ENCODE measurements at regions not wholly inside any gene's neighbourhood (a gene's known extent, or its start where the extent isn't known, plus 50 kb on each side); places are given as distances from the start of the nearest gene placed in this dataset.

DNA sequence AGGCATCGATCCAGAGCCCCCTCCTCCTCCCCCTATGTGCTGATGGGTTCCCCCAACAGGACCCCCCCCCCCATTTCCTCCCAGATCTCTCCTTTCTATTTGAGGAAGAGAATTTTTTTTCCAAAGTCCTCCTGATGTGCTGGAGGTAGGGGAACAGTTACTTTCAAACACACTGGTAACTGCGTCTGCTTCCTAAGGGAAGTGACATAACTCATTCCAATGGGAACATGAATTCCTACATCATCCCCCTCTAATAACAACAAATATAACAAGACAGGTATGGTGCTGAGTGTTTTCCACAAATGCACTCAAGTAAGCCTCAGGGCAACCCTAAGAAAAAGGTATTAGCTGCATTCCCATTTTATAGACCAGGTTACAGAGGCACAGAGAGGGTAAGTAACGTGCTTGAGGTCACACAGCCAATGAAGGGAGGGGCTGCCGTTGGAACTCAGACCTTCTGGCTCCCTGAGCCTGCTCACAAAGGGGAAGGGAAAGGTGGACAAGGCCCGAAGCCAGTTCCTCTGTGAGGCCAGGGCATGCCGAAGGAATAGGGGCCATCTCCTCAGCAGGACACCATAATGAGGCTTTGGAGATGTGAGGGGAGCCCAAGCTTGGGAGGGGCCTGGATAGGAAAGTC lies 121.1 kb upstream of the NCOR2 start:
- no peak overlapping the region for H3K27ac Mint-ChIP-seq

GRCh38 chr12:124687917-124688316 lies 120.5 kb upstream of the NCOR2 start:
- H3K36me3 Mint-ChIP-seq (ENCODE audit: insufficient read depth in 2 of 2) = peaks cover 3% of the 10 kb centered on the region in 2 donors
- H3K27me3 Mint-ChIP-seq (ENCODE audit: low read depth) = peaks cover 29% of the 10 kb centered on the region
- H3K9me3 Mint-ChIP-seq = peaks cover 3 to 10% of the 10 kb centered on the region in 2 donors
- no peak overlapping the region for H3K27ac Mint-ChIP-seq
- H3K4me1 Mint-ChIP-seq (ENCODE audit: low read depth) = peaks cover 51% of the 10 kb centered on the region
- DNase-seq (peak in 1 of 2 donors; percentile 6), ATAC-seq (replicated peaks in 1 of 2) (peak in 1 of 2 donors; percentile 22)
- peak overlapping the region in 1 of 2 donors; percentile 29 for H3K4me3 Mint-ChIP-seq

More for the DNA sequence above, 121.1 kb upstream of the NCOR2 start:
- peaks cover 29% of the 10 kb centered on the region for H3K27me3 Mint-ChIP-seq (ENCODE audit: low read depth)
- H3K4me3 Mint-ChIP-seq = no peak overlapping the region
- DNase-seq = no peak
- H3K36me3 Mint-ChIP-seq (ENCODE audit: insufficient read depth in 2 of 2) = peaks cover 3 to 5% of the 10 kb centered on the region in 2 donors
- no peak for ATAC-seq (replicated peaks in 1 of 2)
- peaks cover 3 to 10% of the 10 kb centered on the region in 2 donors for H3K9me3 Mint-ChIP-seq
- peaks cover 45% of the 10 kb centered on the region for H3K4me1 Mint-ChIP-seq (ENCODE audit: low read depth)

DNA sequence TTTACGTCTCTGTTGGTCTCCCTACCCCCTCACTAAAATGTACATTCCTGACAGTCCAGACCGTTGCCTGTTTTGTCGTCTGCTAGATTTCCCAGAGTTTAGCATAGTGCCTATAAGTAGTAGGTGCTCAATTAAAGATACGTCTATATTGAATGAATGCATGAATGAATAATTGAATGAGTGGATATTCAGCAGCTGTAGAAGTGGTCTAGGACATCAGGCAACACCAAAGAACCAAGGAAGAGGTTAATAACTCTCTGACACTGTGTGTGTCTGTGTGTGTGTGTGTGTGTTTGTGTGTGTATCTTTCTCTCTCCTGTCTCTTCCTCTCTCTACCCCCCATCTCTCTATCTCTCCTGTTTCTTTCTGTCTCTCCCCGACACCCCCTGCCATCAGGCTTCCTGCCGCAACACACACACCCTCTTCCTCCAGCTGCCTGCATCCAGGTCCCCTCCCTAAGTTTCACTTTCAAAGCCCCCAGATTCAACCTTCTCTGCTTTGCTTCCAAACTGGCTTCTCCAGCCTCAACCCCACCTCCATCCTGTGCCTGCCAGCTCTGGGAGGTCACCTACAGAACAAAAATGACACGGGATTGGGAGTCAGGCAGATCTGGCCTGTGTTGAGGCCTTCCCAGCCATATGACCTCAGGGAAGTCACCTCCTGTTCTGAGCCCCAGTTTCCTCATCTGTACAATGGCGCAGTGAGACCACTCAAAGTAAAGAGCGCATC lies 119.9 kb upstream of the NCOR2 start:
- Mint-ChIP-seq H3K27me3 (ENCODE audit: low read depth) (peaks cover 29% of the 10 kb centered on the region), H3K4me3 (peak overlapping the region in 1 of 2 donors; percentile 29), H3K4me1 (ENCODE audit: low read depth) (peaks cover 51% of the 10 kb centered on the region), H3K9me3 (peaks cover 2 to 8% of the 10 kb centered on the region in 2 donors), H3K27ac (no peak overlapping the region), H3K36me3 (ENCODE audit: insufficient read depth in 2 of 2) (peaks cover under 1 to 2% of the 10 kb centered on the region in 2 donors)
- ATAC-seq (replicated peaks in 1 of 2) (no peak), DNase-seq (no peak)

DNA sequence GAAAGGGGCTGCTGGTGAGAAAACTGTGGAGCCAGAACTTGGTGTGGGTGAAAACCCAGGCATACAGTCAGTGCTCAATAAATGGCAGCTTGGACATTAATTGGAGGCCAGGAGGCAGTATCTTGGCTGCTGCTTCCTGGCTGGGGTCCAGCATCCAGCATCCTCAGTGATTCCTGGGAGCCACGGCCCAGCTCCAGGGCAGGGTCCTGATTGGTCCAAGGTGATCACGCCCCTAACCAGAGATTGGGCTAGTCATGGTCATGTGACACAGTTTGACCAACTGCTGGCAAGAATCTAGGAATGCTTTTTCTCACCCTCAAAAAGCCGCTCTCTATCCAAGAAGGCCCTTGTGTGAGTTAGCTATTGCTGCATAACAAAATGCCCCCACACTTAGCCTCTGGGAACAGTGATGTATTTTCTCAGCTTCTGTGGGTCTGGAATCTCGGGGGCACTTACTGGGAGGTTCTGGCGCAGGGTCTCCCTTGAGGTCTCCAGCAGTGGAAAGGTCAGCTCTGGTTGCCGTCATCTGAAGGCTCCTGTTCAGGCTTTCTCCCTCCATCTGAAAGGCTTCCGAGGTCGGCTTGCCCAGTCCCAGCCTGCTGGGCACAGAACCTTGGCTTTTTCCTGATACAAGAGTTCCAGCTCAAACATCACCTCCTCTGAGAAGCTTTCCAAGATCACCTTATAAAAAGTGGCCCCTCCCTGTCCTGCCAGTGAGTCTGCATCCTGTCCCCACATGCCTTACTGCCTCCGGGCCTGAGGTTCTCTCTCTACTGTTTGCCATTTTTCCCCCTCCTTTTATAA lies 119.2 kb upstream of the NCOR2 start:
- Mint-ChIP-seq H3K4me3 (no peak overlapping the region), H3K4me1 (ENCODE audit: low read depth) (peaks cover 51% of the 10 kb centered on the region), H3K27me3 (ENCODE audit: low read depth) (peaks cover 29% of the 10 kb centered on the region), H3K9me3 (peaks cover 0 to 2% of the 10 kb centered on the region in 2 donors), H3K36me3 (ENCODE audit: insufficient read depth in 2 of 2) (peaks cover 0 to 2% of the 10 kb centered on the region in 2 donors), H3K27ac (no peak overlapping the region)
- ATAC-seq (replicated peaks in 1 of 2) = no peak
- no peak for DNase-seq

- peaks cover 0 to 2% of the 10 kb centered on the region in 2 donors for H3K36me3 Mint-ChIP-seq (ENCODE audit: insufficient read depth in 2 of 2)
- H3K27ac Mint-ChIP-seq = no peak overlapping the region
- peaks cover 29% of the 10 kb centered on the region for H3K27me3 Mint-ChIP-seq (ENCODE audit: low read depth)
- H3K9me3 Mint-ChIP-seq = no peaks in the 10 kb centered on the region
- peaks cover 51% of the 10 kb centered on the region for H3K4me1 Mint-ChIP-seq (ENCODE audit: low read depth)
- ATAC-seq (replicated peaks in 1 of 2) (no peak), DNase-seq (no peak)
- no peak overlapping the region for H3K4me3 Mint-ChIP-seq
These were observed 118.4 kb upstream of the NCOR2 start for GRCh38 chr12:124685689-124686369.

DNA sequence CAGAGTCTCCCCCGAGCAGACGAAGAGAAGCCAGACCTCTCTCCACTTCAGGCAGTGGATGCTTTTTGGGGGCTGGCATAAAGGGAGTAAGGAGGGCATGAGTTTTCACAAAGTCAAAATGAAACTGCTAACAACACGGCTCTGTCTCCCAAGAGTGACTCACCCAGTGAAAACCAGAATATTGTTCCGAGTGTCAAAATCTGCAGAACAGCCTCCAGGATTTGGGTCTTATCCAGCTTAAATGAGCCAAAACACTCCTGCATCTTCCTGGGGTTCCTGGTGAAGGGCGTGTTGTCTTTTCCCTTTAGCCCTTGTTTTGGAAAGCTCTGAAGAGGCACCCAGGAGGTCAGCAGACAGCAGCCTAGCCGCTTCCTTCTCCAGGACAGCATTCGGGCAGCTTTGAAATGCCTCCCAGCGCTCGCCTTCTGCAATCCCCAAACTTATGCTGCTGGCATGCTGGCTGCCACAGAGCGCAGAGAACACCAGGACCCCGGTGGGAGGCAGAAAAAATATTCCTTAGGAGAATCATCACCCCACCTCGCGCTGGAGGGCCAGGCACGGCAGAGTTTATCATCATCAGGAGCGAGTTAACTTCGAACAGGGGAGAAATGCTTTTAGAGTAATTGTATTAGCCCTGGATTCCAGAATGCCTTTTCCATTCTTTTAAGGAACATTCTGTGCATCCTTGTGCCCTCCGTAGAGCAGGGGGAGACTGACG lies 117.7 kb upstream of the NCOR2 start:
- peak; percentile 11 to 14 for DNase-seq
- H3K27me3 Mint-ChIP-seq (ENCODE audit: low read depth) = peaks cover 29% of the 10 kb centered on the region
- no peaks in the 10 kb centered on the region for H3K9me3 Mint-ChIP-seq
- no peak overlapping the region for H3K4me3 Mint-ChIP-seq
- peaks cover 0 to 2% of the 10 kb centered on the region in 2 donors for H3K36me3 Mint-ChIP-seq (ENCODE audit: insufficient read depth in 2 of 2)
- peak; percentile 78 to 82 for ATAC-seq (replicated peaks in 1 of 2)
- no peak overlapping the region for H3K27ac Mint-ChIP-seq
- peaks cover 51% of the 10 kb centered on the region for H3K4me1 Mint-ChIP-seq (ENCODE audit: low read depth)

GRCh38 chr12:124684496-124684895 lies 117.1 kb upstream of the NCOR2 start:
- Mint-ChIP-seq H3K4me3 (no peak overlapping the region), H3K36me3 (ENCODE audit: insufficient read depth in 2 of 2) (peaks cover 0 to 2% of the 10 kb centered on the region in 2 donors), H3K27me3 (ENCODE audit: low read depth) (peaks cover 29% of the 10 kb centered on the region), H3K4me1 (ENCODE audit: low read depth) (peaks cover 51% of the 10 kb centered on the region), H3K27ac (no peak overlapping the region), H3K9me3 (no peaks in the 10 kb centered on the region)
- ATAC-seq (replicated peaks in 1 of 2) (no peak), DNase-seq (no peak)

DNA sequence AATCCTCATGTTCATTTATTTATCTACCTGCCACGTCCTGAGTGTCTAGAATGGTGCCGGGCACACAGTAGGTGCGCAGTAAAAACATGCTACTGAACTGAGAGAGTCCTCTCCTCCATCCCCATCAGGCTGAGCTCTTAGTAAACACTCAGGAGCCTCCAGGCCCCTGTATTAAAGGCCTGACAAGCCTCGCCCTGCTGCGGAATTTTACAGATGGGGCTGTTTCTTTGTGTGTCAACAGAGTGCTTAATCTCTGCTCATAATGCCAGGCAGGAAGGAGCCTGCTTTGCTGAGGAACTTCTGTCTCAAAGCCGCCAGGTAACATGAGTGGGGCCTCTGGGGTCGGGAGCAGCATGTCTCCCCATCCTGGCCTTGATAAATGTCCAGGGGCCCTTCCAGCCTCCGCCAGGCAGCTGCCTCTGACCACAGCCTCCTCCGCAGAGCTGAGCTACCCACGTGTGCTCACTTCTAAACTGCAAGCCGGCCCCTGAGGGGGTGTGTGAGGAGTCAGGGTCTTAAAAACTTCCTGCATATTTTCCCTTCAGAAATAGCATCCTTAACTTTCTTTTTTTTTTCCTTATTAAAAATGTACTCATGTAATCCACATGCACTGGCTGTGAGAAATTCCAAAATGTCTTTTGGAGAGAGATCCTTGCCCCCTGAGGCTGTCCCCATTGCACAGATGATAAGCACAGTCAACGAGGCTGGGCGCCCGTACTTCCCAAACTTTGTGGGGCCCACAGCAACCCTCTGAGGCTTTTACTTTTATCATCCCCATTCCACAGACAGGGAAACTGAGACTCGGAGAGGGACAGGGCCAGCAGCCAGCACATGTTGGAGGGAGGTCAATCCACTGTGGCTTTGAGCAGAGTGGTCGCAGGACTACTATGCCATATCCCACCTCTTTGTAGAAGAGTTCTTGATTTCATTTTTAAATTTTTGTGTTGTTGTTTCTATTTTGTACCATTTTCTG lies 116.0 kb upstream of the NCOR2 start:
- no peak for DNase-seq
- H3K9me3 Mint-ChIP-seq = no peaks in the 10 kb centered on the region
- H3K36me3 Mint-ChIP-seq (ENCODE audit: insufficient read depth in 2 of 2) = peaks cover 0 to 2% of the 10 kb centered on the region in 2 donors
- peaks cover 24% of the 10 kb centered on the region for H3K27me3 Mint-ChIP-seq (ENCODE audit: low read depth)
- peaks cover 48% of the 10 kb centered on the region for H3K4me1 Mint-ChIP-seq (ENCODE audit: low read depth)
- H3K4me3 Mint-ChIP-seq = no peak overlapping the region
- no peak for ATAC-seq (replicated peaks in 1 of 2)
- H3K27ac Mint-ChIP-seq = no peak overlapping the region

DNA sequence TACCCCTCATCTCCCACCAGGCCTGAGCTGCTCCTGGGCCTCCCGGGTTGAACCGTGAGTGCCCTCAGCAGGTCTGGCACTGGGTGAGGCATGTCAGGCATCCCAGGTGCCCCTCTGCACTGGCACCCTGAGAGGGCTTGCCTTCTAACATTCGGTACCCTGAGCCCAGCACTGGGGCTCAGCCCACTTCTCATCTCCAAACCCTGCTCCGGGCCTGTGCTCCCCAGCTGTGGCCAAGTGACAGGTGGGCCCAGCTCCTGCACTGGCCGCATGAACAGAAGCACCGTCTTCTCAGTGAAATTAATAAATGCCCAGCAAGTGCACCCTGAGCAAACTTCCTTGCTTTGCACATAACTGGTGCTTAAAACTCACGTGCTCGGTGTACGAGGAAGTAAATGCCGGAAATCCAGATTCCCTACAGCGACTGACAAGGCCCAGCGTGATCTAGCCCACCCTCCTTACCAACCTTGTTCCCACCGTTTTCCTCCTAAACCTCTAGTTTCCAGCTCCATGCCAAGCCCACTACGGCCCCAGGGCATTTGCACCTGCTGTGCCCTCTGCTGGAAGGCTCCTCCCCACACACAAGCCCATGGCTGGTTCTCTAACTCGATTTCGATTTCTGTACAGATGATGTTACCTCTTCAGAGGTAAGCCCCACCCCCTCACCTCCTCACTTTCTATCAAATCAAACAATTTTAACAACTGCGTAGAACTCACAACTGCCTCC lies 115.2 kb upstream of the NCOR2 start:
- no peak for ATAC-seq (replicated peaks in 1 of 2)
- peaks cover 40% of the 10 kb centered on the region for H3K4me1 Mint-ChIP-seq (ENCODE audit: low read depth)
- H3K27ac Mint-ChIP-seq = no peak overlapping the region
- DNase-seq = no peak
- H3K27me3 Mint-ChIP-seq (ENCODE audit: low read depth) = peaks cover 21% of the 10 kb centered on the region
- H3K9me3 Mint-ChIP-seq = no peaks in the 10 kb centered on the region
- no peak overlapping the region for H3K4me3 Mint-ChIP-seq
- H3K36me3 Mint-ChIP-seq (ENCODE audit: insufficient read depth in 2 of 2) = peaks cover 0 to 2% of the 10 kb centered on the region in 2 donors

DNA sequence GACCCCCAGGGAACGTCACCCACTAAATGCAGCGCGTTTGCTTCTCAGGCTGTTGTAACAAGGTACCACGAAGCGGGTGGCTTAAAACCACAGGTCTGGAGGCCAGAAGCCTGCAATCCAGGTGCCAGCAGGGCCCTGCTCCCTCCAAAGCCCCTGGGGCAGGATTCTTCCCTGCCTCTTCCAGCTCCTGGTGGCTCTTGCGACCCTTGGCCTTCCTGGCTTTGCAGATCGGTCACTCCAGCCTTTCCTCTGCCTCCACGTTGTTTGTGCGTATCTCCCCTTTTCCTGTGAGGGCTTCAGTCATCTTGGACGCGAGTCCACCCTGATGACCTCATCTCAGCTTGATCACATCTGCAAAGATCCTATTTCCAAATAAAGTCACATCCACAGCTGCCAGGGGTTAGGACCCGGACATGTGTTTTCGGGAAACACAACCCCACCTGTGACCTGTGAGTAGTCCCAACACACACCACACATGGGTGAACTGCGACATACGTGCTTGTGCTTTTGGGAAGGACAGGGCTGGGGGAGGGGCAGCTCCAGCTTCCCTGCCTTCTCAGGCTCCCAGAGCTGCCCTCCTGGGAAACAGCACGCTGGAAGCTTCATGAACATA lies 114.5 kb upstream of the NCOR2 start:
- H3K9me3 Mint-ChIP-seq = no peaks in the 10 kb centered on the region
- no peak for DNase-seq
- no peak for ATAC-seq (replicated peaks in 1 of 2)
- H3K27ac Mint-ChIP-seq = no peak overlapping the region
- H3K4me1 Mint-ChIP-seq (ENCODE audit: low read depth) = peaks cover 33% of the 10 kb centered on the region
- no peaks in the 10 kb centered on the region for H3K36me3 Mint-ChIP-seq (ENCODE audit: insufficient read depth in 2 of 2)
- H3K4me3 Mint-ChIP-seq = no peak overlapping the region
- peaks cover 14% of the 10 kb centered on the region for H3K27me3 Mint-ChIP-seq (ENCODE audit: low read depth)

Data from activated T-cell treated with anti-CD3 and anti-CD28 coated beads, Interleukin-2, amount 50 U/mL, for 72 hours (primary cell).